ENCODE measurements at regions not wholly inside any gene's neighbourhood (a gene's known extent, or its start where the extent isn't known, plus 50 kb on each side); places are given as distances from the start of the nearest gene placed in this dataset.

- TF ChIP-seq TBL1XR1 (IDR thresholded peaks at IDR 0.05; ENCODE audit: low read depth, low read length): no peak
- no peak for TF ChIP-seq CTCF (IDR thresholded peaks at IDR 0.05 in 2 of 3, conservative IDR thresholded peaks at IDR 0.05 in 1 of 3; ENCODE audit: control insufficient read depth in 2 of 3, extremely low read depth in 1 of 3, insufficient read depth in 1 of 3, low read depth in 3 of 3, low read length in 3 of 3)
- no peak for TF ChIP-seq ZBTB40 (IDR thresholded peaks at IDR 0.05; ENCODE audit: borderline replicate concordance)
- TF ChIP-seq RELA (IDR thresholded peaks at IDR 0.05; ENCODE audit: borderline replicate concordance, partially characterized antibody): no peak
- no peak for TF ChIP-seq RAD21 (IDR thresholded peaks at IDR 0.05; ENCODE audit: insufficient read depth, low read depth, low read length)
- TF ChIP-seq CBX3 (IDR thresholded peaks at IDR 0.05; ENCODE audit: borderline replicate concordance, low read depth): no peak
- TF ChIP-seq EZH2 (IDR thresholded peaks at IDR 0.05; ENCODE audit: borderline replicate concordance, control insufficient read depth, low read depth, low read length): no peak
- TF ChIP-seq POLR2A (IDR thresholded peaks at IDR 0.05; ENCODE audit: low read depth, low read length): no peak
- no peak for TF ChIP-seq ZZZ3 (IDR thresholded peaks at IDR 0.05; ENCODE audit: control insufficient read depth, insufficient read length, low read depth)
- no peak for TF ChIP-seq BCL3 (IDR thresholded peaks at IDR 0.05; ENCODE audit: borderline replicate concordance, insufficient read depth, low read depth, low read length, poor library complexity, severe bottlenecking)
These were observed 211.6 kb downstream of the RNF144B start for GRCh38 chr6:18598551-18599264.

Data from GM12878 (cell line).